GM12874 (cell line): ENCODE measurements at regions not wholly inside any gene's neighbourhood (a gene's known extent, or its start where the extent isn't known, plus 50 kb on each side); places are given as distances from the start of the nearest gene placed in this dataset.

Source experiments
- CTCF ChIP-seq: IDR thresholded peaks from 2 replicates; pipeline ENCODE4 v1.5.1; 2011; ENCODE audit warnings: low read depth, mild to moderate bottlenecking, control low read depth, low read length, moderate library complexity; ENCODE audit not compliant: insufficient read depth

- no peak for TF ChIP-seq CTCF
These were observed 184.2 kb upstream of the ZEB2 start for GRCh38 chr2:144703852-144704708.

- no peak for TF ChIP-seq CTCF
These were observed 182.1 kb upstream of the ZEB2 start for GRCh38 chr2:144702051-144702450.

- no peak for TF ChIP-seq CTCF
These were observed 181.3 kb upstream of the ZEB2 start for GRCh38 chr2:144701259-144701658.

GRCh38 chr2:144698156-144698555 is 178.2 kb upstream of the ZEB2 start:
- no peak for TF ChIP-seq CTCF

- TF ChIP-seq CTCF, result no peak
These were observed 175.7 kb upstream of the ZEB2 start for GRCh38 chr2:144695657-144696056.

GRCh38 chr2:144694456-144694855 is 174.5 kb upstream of the ZEB2 start:
- TF ChIP-seq CTCF, result no peak

GRCh38 chr2:144693179-144693578 is 173.3 kb upstream of the ZEB2 start:
- no peak for TF ChIP-seq CTCF

GRCh38 chr2:144692661-144693060 is 172.7 kb upstream of the ZEB2 start:
- TF ChIP-seq CTCF, result no peak
